NCI-H2227 (cell line): ENCODE measurements at regions not wholly inside any gene's neighbourhood (a gene's known extent, or its start where the extent isn't known, plus 50 kb on each side); places are given as distances from the start of the nearest gene placed in this dataset.
"Not testable (repeated sequence)": the region's sequence is repeated elsewhere in the genome, so short reads cannot be mapped to it uniquely, and the experiment has no call there.

ENCODE experiments used
- DNase-seq: peaks from one replicate; lab custom pipeline; 2025; ENCODE audit not compliant: unreplicated experiment; lab: John Stamatoyannopoulos, UW

GRCh38 chr6:51213811-51214210 lies 395.1 kb downstream of the TFAP2B start:
- peak; percentile 38 for DNase-seq

DNA sequence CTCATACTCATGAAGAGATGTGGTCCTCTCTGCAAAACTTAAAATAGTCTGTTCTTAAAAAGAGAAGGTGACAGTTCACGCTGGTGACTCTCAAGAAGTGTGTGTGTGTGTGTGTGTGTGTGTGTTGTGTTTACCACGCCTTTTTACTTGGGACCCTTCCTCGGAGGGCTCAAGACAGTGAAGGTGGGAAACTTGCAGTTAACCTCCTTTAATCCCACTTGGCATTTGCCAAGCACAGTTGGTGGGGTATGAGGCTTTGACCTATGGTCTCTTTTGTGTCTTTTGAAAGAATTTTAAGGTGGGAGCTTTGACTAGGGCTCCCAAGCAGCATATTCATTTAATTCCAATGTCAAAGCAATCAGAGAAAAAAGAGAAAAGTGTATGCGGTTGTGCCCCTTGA lies 395.8 kb downstream of the TFAP2B start:
- no peak for DNase-seq

DNA sequence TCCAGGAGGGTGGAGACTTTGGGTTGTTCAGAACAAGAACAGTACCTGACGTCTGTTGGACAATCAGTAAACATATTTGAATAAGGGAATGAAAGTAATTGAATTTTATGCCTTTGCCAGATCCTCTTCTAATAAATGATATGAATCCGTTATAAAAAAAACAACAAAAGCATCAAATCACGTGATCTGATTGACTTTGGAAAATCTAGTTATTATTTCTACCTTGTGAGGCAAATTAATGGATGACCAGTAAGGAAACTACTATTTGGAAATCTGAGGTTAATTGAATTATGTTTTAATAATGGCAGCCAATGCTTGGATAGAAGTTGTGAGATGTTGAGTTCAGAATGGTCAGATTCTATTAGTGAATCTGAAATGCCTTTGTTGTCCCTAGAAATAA lies 399.5 kb downstream of the TFAP2B start:
- no peak for DNase-seq

DNA sequence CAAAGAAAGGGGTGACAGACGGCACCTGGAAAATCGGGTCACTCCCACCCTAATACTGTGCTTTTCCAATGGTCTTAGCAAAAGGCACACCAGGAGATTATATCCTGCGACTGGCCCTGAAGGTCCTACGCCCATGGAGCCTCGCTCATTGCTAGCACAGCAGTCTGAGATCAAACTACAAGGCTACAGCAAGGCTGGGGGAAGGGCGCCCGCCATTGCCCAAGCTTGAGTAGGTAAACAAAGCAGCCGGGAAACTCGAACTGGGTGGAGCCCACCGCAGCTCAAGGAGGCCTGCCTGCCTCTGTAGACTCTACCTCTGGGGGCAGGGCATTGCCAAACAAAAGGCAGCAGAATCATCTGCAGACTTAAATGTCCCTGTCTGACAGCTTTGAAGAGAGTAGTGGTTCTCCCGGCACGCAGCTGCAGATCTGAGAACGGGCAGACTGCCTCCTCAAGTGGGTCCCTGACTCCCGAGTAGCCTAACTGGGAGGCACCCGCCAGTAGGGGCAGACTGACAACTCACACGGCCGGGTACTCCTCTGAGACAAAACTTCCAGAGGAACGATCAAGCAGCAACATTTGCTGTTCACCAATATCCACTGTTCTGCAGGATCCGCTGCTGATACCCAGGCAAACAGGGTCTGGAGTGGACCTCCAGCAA lies 406.0 kb downstream of the TFAP2B start:
- not testable (repeated sequence) for DNase-seq

DNA sequence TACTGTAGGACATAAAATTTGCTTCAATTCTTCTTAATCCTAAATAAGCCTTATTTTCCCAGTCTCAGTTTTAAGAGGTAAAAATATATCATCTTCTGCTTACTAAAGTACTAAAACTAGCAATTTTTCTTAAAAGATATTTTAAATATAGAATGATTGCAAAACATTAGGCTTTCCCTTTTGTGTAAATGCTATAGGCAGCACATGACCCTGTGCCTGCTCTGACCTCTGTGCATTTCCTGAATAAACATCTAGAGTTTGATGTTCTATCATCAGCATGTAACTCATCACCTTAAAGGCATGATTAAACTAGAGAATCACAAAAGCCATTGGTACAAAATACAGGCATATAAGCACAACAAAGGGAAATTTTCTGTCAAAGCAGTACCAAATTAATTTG lies 422.7 kb downstream of the TFAP2B start:
- no peak for DNase-seq

GRCh38 chr6:51249798-51250197 lies 431.1 kb downstream of the TFAP2B start:
- DNase-seq: no peak

DNA sequence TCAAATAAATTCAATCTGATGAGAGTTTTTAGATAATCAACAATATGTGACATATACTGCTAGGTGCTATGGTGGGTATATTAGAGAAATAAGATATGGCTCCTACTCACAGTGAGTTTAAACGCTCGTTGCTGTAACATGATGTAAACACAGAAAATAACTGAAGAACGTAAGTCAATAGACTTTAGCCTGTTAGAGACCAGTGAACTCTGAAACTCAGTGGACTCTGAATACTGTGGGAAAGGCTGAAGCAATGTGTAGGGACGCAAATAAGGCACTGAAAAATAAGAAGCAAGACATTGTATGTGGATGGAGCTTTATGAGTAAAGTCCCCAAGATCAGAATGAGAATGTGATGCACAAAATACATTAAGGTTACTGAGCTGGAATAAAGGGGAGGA lies 431.6 kb downstream of the TFAP2B start:
- no peak for DNase-seq

DNA sequence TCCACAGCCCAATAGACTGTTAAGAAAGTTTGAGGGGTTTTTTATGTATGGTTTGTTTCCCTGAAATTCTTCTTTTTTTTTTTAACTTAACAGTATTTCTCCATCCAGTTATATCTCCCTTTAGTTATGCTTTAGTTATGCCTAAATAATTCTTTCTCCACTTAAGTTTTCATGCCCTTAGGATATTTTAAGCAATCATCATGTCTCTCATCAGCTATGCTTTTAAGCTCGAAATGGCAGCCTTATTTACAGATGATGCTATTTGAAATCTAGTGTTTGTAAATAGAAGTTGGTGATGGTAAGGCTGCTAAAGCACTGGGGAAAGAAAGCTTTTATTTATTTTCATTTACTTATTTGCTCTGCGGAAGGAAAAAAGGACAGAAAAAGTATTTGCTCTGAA lies 439.3 kb downstream of the TFAP2B start:
- DNase-seq: no peak

DNA sequence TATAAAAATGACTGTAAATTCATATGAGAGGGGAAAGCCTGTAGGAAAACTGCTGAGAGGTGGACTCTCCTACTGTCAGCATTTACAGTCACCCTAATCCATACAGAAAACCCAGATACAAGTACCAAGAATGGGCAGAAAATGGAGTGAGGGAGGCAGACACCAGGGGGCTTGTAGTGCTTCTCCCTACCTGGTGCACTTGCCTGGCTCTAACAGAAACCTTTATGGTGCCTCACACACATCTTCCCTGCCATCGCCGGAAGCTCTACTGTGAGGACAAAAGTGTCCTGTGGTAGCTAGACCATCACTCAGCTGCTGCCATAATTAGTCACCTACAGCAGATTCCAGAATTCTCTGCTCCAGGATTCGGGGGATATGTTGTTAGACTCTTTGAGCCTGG lies 441.3 kb downstream of the TFAP2B start:
- no peak for DNase-seq

- DNase-seq: no peak
Observed at GRCh38 chr6:51261691-51262090, 443.0 kb downstream of the TFAP2B start.

DNA sequence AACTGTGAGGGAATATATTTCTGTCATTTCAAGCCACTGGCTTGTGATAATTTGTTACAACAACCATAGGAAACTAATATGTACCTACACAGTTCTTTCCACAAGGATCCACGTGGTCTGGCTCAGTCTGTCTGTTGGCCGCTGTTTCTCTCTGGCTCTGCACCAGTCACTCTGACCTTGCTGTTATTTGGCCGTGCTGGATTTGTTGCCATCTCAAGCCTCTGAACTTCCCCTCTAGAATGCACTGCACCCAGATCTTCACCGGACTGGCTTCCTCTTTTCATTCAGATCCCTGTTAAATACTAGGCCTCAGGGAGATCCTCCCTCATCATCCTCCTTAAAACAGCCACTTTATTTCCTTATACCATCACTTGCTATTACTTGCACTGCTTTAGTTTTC lies 446.8 kb downstream of the TFAP2B start:
- DNase-seq: no peak

- no peak for DNase-seq
Observed at GRCh38 chr6:51266604-51267003, 447.9 kb downstream of the TFAP2B start.

DNA sequence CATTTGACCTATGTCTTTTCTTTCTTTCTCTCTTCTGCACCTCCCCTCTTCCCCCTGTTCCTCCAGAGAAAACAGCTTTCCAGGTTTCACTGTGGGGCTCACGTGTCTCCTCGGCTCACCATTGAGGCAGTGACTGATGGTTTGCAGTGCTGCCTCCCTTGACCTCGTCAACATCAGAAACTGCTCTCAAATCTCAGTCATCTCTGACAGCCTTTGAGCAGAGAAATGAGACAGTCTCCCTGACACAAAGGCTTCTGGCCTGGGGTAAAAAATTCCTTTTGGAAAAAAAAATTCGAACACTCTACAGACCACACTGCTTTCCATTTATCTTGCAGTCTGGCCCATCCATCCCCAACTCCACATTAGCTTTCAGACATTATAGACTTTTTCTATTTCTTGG lies 450.0 kb downstream of the TFAP2B start:
- no peak for DNase-seq

- DNase-seq: no peak
Observed at GRCh38 chr6:51269876-51270275, 451.2 kb downstream of the TFAP2B start.

DNA sequence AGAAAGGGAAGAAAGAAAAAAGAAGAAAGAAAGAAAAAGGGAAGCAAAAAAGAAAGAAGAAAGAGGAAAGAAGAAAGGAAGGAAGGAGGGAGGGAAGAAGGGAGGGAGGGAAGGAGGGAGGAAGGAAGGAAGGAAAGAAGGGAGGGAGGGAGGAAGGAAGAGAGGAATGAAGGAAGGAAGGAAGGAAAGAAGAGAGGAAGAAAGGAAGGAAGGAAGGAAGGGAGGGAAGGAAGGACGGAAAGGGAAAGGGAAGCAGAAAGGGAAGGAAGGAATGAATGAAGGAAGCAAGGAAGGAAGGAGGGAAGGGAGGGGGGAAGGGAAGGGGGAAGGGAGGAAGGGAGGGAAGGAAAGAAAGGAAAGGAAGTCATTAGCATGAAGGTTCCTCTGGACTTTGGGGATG lies 452.9 kb downstream of the TFAP2B start:
- DNase-seq: no peak

- no peak for DNase-seq
Observed at GRCh38 chr6:51273228-51273961, 454.7 kb downstream of the TFAP2B start.

GRCh38 chr6:51277474-51277873 lies 458.8 kb downstream of the TFAP2B start:
- no peak for DNase-seq

DNA sequence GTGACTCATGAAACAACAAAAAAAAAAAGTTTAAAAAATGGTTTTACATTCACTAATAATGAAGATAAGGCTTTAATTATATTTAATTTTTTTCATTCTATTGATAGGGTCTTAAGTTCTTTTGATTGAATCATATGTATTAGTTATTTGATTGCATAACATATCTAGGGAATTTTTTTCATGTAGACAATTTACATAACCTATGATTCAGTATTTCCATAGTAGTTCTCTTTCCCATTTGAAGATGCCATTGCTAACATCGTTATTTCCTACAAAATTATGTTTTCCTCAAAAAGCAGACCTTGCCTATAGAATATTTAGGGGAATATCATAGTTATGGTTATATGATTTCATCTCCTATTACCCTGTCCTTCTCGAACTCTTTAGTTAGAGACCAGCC lies 463.4 kb downstream of the TFAP2B start:
- no peak for DNase-seq

GRCh38 chr6:51283723-51284355 lies 465.2 kb downstream of the TFAP2B start:
- no peak for DNase-seq

DNA sequence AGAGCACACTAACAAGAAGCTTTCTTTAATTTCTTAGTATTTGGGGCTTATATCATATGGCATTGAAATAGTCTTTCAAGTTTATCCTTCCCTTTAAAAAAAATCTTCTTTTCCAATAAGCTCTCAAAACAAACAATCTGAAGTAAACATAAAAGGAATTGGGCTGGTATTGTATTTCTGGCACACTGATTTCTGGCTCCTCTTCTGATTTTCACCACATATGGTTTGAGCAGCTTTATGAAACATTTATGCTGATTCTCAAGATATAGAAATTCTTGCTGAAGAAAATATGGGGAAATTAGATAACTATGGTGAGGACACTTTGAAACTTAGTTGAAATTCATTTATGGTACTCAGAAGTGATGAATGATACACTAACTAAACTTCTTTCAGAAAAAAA lies 467.2 kb downstream of the TFAP2B start:
- DNase-seq: no peak

- no peak for DNase-seq
Observed at GRCh38 chr6:51289041-51289440, 470.4 kb downstream of the TFAP2B start.

DNA sequence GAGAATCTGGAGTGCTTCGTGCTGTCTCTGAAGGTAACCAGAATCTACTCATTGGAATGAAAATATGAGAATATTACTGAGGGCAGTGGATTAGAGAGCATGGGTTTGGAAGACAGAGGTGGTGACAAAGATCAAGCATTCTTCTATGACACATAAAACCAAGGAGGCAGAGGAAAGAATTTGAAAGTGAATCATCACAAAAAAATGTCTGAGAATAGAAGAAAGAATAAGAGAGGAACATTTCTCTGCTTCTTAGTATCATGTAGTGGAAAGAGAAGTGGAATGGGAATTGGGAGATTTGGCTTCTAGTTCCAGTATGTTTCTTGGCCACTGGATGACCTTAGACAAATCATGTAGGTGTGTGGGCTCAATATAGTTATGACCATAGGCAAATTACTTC lies 474.0 kb downstream of the TFAP2B start:
- DNase-seq: no peak
